Upper lobe of left lung (tissue), 6 donors: ENCODE measurements at regions not wholly inside any gene's neighbourhood (a gene's known extent, or its start where the extent isn't known, plus 50 kb on each side); places are given as distances from the start of the nearest gene placed in this dataset.
A peak's percentile ranks its signal among the peaks of the same experiment; 100 is the strongest.
"Not testable (repeated sequence)": the region's sequence is repeated elsewhere in the genome, so short reads cannot be mapped to it uniquely, and the experiment has no call there.

Experiments used
- ATAC-seq, 2 donors: fragments of 200-7000 bp; cut with Tn5 transposase; one replicate each; pipeline ENCODE4 v1.9.1; 2022; ENCODE audit warnings: mild to moderate bottlenecking in 2 of 2, moderate library complexity in 2 of 2; ENCODE audit not compliant: low FRiP score in 2 of 2
- DNase-seq, 2 donors: peaks; one replicate each; pipeline ENCODE4 v3.0.0-alpha.2; 2019 to 2020
- H3K27ac ChIP-seq, 4 donors: fragments of 200-600 bp; sonication (generic); one replicate each; pipeline ENCODE4 v1.5.1; 2016 to 2019
- H3K27me3 ChIP-seq, 4 donors: fragments of 200-600 bp; sonication (generic); one replicate each; pipeline ENCODE4 v1.5.1; 2017 to 2019
- H3K36me3 ChIP-seq, 4 donors: fragments of 200-600 bp; sonication (generic); one replicate each; pipeline ENCODE4 v1.5.1; 2016 to 2019
- H3K4me1 ChIP-seq, 4 donors: fragments of 200-600 bp; sonication (generic); one replicate each; pipeline ENCODE4 v1.5.1; 2018 to 2019
- H3K4me3 ChIP-seq, 4 donors: fragments of 200-600 bp; sonication (generic); one replicate each; pipeline ENCODE4 v1.5.1; 2017 to 2019; ENCODE audit warnings: mild to moderate bottlenecking in 2 of 4, moderate library complexity in 1 of 4
- H3K9me3 ChIP-seq, 4 donors: fragments of 200-600 bp; sonication (generic); one replicate each; pipeline ENCODE4 v1.5.1; 2018 to 2019
- EP300 ChIP-seq, 4 donors: sonication (generic); formaldehyde crosslinking; IDR thresholded peaks; one replicate each; pipeline ENCODE4 v1.5.1; 2017; ENCODE audit warnings: antibody characterized with exemption in 4 of 4, control low read depth in 2 of 4
- POLR2A ChIP-seq, 4 donors: fragments of 450-650 bp; IDR thresholded peaks; one replicate each; pipeline ENCODE4 v1.5.1; 2016 to 2017; ENCODE audit warnings: antibody characterized with exemption in 4 of 4, mild to moderate bottlenecking in 2 of 4
- POLR2AphosphoS5 ChIP-seq, 2 donors: sonication (generic); formaldehyde crosslinking; IDR thresholded peaks; one replicate each; pipeline ENCODE4 v1.5.1; 2017; ENCODE audit warnings: antibody characterized with exemption in 2 of 2
- WGBS, 2 donors: methylation state at CpG; one replicate each; pipeline ENCODE4 v1.1.5; 2017 to 2018; 5-methylcytosine and 5-hydroxymethylcytosine counted together
- TF ChIP-seq, protein P1 (sequence below), 6 experiments: fragments of 450-650 bp in 4 of 6; fragments of 200-600 bp in 2 of 6; sonication (generic) in 2 of 6; IDR thresholded peaks; one replicate each; pipeline ENCODE4 v1.5.1; 2016 to 2019; ENCODE audit warnings: antibody characterized with exemption in 6 of 6
- donor health status: DM: no; HTN: no; CAD: no; lungs with moderate emphysema.
- donor health status: DM: no; HTN: yes; CAD: no; lungs with severe emphysema.

DNA sequence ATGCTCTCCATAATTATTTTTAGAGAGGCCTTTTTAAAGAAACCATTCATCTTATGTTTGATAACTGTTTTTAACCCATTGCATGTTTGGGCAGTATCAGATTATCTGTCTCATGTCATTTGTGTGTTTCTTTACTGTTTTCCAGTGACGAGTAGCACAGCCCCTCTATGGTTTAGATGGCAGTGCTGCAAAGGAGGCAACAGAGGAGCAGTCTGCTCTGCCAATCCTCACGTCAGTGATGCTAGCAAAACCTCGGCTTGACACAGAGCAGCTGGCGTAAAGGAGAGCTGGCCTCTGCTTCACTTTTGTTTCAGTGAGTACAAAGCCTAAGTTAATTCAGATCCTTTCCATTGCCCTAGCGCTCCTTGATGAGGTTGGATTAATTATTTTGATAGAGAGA, 80.4 kb upstream of the GARIN1A start:
- Histone ChIP-seq H3K9me3 (no peaks in the 10 kb centered on the region), H3K27ac (no peak overlapping the region), H3K36me3 (peaks cover 0 to 24% (median 12%) of the 10 kb centered on the region in 4 donors), H3K4me3 (no peak overlapping the region), H3K4me1 (peaks cover 0 to 3% (median 0%) of the 10 kb centered on the region in 4 donors), H3K27me3 (no peaks in the 10 kb centered on the region)
- TF ChIP-seq, protein P1, sequence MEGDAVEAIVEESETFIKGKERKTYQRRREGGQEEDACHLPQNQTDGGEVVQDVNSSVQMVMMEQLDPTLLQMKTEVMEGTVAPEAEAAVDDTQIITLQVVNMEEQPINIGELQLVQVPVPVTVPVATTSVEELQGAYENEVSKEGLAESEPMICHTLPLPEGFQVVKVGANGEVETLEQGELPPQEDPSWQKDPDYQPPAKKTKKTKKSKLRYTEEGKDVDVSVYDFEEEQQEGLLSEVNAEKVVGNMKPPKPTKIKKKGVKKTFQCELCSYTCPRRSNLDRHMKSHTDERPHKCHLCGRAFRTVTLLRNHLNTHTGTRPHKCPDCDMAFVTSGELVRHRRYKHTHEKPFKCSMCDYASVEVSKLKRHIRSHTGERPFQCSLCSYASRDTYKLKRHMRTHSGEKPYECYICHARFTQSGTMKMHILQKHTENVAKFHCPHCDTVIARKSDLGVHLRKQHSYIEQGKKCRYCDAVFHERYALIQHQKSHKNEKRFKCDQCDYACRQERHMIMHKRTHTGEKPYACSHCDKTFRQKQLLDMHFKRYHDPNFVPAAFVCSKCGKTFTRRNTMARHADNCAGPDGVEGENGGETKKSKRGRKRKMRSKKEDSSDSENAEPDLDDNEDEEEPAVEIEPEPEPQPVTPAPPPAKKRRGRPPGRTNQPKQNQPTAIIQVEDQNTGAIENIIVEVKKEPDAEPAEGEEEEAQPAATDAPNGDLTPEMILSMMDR (IDR thresholded peaks at IDR 0.05): no peak
- TF ChIP-seq EP300 (IDR thresholded peaks at IDR 0.05) (no peak), POLR2A (IDR thresholded peaks at IDR 0.05) (no peak), POLR2AphosphoS5 (IDR thresholded peaks at IDR 0.05) (no peak)
- DNase-seq (no peak), ATAC-seq (no peak)
- 88 to 96% methylated on average over 5 of the region's 5 CpGs for WGBS, 2 donors

DNA sequence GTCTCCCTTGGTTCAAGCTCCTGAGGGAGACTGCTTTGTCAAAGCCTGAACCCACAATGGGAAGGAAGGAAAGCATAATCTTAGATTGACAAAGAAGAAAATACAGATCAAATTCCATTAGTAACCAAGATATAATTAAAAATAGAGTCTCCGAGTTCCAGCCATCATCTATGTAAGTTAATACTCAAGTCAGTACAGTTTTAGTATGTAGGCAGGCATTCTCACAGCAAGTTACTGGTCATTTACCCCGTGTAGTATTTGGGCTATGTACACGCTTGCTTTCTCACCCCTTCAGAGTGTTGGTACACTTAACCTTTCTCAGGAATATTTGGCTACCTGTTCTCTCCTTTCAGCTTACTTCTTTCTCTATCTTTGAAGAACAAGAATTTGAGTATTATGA, 79.9 kb upstream of the GARIN1A start:
- DNase-seq, H3K9me3 ChIP-seq, ATAC-seq, H3K27me3 ChIP-seq, H3K4me3 ChIP-seq, H3K27ac ChIP-seq, H3K4me1 ChIP-seq: not testable (repeated sequence)
- 100% methylated on average over 2 of the region's 3 CpGs for WGBS, 2 donors
- H3K36me3 ChIP-seq: peaks cover 0 to 25% (median 12%) of the 10 kb centered on the region in 4 donors

DNA sequence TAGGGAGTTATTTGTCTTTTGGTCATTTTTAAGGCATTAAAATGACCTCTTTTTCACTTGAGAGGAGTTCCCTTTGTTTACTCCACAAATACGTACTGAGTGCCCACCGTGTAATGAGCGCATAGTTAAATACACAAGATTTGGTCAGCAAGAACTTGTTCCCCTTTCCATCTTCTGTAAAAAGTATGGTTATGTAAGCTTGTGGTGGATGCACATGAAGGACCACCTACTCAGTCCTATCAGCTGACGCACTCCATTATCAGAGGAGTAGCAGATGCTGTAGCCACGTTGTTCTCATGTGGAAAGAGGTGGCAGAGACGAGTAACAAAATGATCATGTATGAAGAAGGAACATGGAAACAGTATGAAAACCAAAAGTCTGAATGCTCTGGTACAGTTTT, 78.0 kb upstream of the GARIN1A start:
- H3K4me1 ChIP-seq, H3K4me3 ChIP-seq, DNase-seq, H3K27me3 ChIP-seq, H3K9me3 ChIP-seq: not testable (repeated sequence)
- Histone ChIP-seq H3K36me3 (peaks cover 0 to 25% (median 12%) of the 10 kb centered on the region in 4 donors), H3K27ac (peak overlapping the region in 1 of 4 donors; percentile 64)
- WGBS, 2 donors: 74 to 80% methylated on average over 6 of the region's 6 CpGs
- peak in 1 of 2 donors; percentile 52 for ATAC-seq

DNA sequence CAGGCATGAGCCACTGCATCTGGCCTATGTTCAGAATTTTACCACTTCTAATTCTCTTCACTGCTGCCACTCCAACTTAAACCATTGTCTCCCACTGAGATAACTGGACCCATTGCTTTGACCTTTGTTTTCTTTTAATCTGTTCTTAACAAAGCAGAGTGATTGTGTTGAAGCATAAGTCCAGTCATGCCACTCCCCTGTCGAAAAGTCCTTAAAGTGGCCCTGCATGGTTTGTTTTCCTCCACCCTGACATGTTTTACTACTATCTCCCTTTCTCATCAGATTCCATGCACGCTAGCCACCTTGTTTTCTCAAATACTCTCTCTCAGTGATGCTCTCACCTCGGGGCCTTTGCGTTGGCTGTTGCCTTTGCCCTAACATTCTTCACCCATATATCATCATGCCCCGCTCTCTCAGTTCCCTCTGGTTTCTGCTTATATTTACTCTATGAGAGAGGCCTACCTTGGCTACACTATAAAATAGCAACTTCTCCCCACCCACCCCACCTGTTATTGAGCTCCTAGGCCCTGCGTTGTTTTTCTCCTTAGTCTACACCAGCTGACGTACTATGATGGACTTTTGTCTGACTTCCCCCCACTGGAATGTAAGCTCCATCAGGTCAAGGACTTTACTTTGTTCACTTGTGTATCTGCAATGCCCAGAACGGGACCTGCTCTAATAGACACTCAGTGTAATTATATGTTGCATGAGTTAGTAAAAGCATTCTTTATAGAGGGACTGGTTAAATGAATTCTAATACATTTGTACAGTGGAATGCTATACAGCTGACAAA, 75.6 kb upstream of the GARIN1A start:
- not testable (repeated sequence) for H3K27me3 ChIP-seq, H3K4me3 ChIP-seq, H3K9me3 ChIP-seq, H3K27ac ChIP-seq, DNase-seq, ATAC-seq, H3K4me1 ChIP-seq
- peaks cover 0 to 28% (median 15%) of the 10 kb centered on the region in 4 donors for H3K36me3 ChIP-seq
- 95% methylated on average over 8 of the region's 8 CpGs for WGBS, 2 donors

DNA sequence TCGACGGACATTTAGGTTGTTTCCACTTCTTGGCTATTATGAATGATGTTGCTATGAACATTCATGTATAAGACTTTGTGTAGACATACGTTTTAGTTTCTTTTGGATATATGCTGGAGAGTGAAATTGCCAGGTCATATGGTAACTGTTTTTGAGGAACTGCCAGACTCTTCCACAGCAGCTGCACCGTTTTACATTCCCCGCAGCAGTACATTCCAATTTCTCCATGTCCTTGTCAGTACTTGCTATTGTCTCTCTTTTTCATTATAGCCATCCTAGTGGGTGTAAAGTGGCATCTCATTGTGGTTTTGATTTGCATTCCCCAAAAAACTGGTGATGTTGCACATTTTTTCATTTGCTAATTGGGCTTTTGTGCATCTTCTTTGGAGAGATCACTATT, 73.1 kb upstream of the GARIN1A start:
- H3K27me3 ChIP-seq, H3K9me3 ChIP-seq, DNase-seq, H3K27ac ChIP-seq, H3K4me3 ChIP-seq, ATAC-seq, H3K4me1 ChIP-seq: not testable (repeated sequence)
- peaks cover 0 to 10% (median 3%) of the 10 kb centered on the region in 4 donors for H3K36me3 ChIP-seq
- 71 to 80% methylated on average over 5 of the region's 5 CpGs for WGBS, 2 donors

DNA sequence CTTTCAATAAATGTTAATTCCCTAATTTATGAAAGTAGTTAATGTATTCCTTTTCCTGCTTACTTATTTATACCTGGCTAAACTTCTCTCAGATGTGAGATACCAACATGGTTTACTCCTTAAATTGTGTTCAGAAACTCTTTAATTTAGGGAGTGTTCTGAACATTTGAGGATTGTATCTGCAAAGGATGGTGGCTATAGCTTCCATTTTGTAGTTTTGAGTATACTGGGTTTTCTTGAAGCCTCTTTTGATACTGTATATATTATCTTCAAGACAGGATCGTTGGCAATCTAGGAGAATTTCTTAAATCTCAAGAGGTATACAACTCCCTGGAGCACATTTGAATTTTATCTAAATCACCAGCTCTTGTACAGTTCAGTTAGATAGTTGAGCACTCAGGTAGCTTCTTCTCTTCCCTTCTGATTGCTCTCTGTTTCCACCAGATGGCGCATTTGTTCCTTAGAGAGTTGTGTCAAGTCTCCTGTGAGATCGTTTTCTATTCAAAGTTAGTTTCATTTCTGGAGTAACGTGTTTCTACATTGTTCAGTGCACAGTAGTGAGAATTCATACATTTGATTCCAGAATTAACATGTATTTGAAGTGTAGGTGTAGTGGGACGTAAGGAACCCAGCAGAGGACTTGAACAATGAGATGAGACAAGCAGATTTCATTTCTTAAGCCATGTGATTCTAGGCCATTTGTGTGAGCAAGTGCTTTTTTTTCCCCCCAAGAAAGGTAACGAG, 63.2 kb upstream of the GARIN1A start:
- H3K27ac ChIP-seq, H3K9me3 ChIP-seq: not testable (repeated sequence)
- ATAC-seq: peak; percentile 62 to 81

DNA sequence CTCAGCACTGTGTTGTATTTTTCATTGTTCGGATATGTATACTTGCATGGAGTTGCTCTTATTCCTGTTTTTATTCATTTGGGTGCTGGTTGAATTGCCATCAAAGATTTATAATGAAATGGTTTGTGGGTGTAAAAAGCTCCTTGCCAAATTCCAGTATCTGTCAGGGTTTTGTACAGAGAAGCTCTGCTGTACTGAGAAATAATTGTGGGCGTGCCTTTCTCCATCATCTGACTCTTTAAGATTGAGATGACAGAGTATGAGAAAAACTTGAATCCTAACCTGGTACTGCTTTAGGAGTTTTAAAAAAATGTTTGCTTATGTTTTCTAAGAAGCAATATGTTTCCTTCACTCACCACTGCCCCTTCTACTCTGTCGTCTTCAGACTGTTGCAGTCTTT, 58.7 kb upstream of the GARIN1A start:
- peaks cover 0 to 42% (median 10%) of the 10 kb centered on the region in 4 donors for H3K36me3 ChIP-seq
- not testable (repeated sequence) for H3K27ac ChIP-seq, ATAC-seq, DNase-seq, H3K9me3 ChIP-seq, H3K4me1 ChIP-seq, H3K27me3 ChIP-seq, H3K4me3 ChIP-seq
- WGBS, 2 donors: 88 to 95% methylated on average over 3 of the region's 3 CpGs

More for the DNA sequence above, 63.2 kb upstream of the GARIN1A start:
- H3K4me3 ChIP-seq, DNase-seq, H3K27me3 ChIP-seq, H3K4me1 ChIP-seq: not testable (repeated sequence)
- WGBS, 2 donors: 13 to 14% methylated on average over 6 of the region's 6 CpGs
- peaks cover 0 to 22% (median 6%) of the 10 kb centered on the region in 4 donors for H3K36me3 ChIP-seq
- TF ChIP-seq, protein P1 (IDR thresholded peaks at IDR 0.05): peak; percentile 9 to 61 (median 37)

DNA sequence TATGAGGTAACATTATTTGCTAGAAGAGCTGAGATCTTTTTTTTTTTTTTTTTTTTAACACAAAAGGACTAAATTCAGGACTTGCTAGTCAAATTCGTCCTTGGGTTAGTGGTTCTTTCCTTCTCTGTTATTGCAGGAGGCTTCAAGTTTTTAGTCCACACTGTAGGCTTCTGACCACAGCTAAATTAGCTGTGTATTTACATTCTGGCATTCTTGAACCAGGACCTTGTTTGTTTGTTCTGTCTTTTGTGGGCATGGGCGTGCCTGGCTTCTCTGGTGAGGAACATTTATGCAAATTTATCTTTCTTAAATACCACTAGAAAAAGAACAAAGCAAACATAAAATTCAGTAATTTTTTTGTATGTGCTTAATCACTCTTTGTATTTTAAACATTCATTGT, 57.3 kb upstream of the GARIN1A start:
- H3K4me1 ChIP-seq, H3K27ac ChIP-seq, ATAC-seq, H3K4me3 ChIP-seq, DNase-seq, H3K27me3 ChIP-seq, H3K9me3 ChIP-seq: not testable (repeated sequence)
- peaks cover 0 to 56% (median 24%) of the 10 kb centered on the region in 4 donors for H3K36me3 ChIP-seq
- 72 to 84% methylated on average over 2 of the region's 2 CpGs for WGBS, 2 donors

DNA sequence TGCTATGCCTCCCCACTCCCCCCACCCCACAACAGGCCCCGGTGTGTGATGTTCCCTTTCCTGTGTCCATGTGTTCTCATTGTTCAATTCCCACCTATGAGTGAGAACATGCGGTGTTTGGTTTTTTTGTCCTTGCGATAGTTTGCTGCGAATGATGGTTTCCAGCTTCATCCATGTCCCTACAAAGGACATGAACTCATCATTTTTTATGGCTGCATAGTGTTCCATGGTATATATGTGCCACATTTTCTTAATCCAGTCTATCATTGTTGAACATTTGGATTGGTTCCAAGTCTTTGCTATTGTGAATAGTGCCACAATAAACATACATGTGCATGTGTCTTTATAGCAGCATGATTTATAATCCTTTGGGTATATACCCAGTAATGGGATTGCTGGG, 55.3 kb upstream of the GARIN1A start:
- H3K36me3 ChIP-seq: peaks cover 0 to 60% (median 35%) of the 10 kb centered on the region in 4 donors
- 91 to 99% methylated on average over 4 of the region's 4 CpGs for WGBS, 2 donors
- DNase-seq, H3K9me3 ChIP-seq, H3K4me3 ChIP-seq, H3K4me1 ChIP-seq, ATAC-seq, H3K27ac ChIP-seq, H3K27me3 ChIP-seq: not testable (repeated sequence)
